Stimulated activated naive CD4-positive, alpha-beta T cell treated with Interleukin-2 at 50 U/mL for 16 hours (primary cell): ENCODE measurements at regions not wholly inside any gene's neighbourhood (a gene's known extent, or its start where the extent isn't known, plus 50 kb on each side); places are given as distances from the start of the nearest gene placed in this dataset.

Experiments used
- DNase-seq: peaks from one replicate; lab custom pipeline; 2025; lab: John Stamatoyannopoulos, UW

DNA sequence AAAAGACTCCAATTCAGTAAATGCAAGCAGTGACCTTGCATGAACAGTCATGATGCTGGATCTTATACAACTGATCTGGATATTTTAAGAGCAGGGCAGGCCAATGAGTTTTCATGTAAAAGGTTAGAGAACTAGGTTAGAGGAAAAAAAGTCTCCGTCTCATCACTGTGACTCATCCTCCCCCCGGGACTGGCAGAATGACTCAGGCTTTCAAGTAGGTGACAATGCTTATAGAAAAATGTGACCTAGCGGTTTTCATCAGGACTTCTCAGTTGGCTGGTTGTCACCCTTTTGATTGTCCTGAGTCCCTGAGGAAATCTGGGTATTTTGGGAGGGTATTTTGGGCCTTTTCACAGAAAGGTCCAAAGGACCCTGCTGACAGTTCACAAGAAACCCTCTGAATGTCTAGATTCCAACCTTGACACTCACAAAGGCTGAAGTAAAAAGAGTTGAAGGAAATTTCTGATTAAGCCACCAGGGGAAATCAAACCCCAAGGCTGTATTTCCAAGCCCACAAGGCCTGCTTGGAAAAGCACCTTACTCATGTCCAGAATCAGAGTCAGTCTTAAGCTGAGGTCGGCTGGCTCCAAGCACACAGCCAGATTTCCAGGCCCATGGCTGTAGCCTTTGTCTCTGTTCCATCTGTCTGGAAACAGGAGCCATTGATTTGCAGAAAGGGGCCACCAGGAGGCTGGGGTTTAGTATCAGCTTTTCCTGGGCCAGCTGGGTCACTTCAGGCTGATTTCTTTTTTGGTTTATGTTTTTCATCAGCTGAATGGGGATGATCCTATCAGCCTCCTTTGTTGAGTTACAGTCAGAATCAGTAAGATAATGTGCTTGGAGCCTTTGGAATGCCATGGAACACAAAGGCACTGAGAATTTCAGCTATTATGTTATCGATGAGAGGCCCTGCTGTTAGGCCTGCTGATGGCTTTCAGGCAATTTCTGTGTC is 226.4 kb upstream of the HABP2 start:
- peak; percentile 8 for DNase-seq

DNA sequence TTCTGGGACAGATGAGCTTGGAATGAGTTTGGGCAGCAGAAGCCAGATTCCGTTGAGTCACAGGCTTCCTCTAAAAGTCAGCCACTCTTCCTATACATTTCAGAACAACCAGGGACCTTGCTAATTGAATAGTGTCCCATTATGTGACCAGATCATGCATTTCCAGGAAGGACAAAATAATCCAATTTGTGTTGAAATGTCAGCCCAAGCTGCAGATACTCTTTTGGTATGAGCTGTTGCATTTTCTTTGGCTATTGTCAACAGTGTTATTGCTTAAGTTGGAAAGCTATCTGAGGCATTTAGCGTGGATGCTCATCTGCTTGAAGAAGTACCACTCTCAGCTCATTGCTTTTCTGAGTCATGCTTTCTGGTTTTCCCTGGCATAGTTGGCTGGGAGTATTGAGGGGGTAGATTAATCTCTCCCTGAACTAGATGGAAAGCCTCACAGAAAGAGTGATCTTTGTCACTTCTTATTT is 223.7 kb upstream of the HABP2 start:
- no peak for DNase-seq

DNA sequence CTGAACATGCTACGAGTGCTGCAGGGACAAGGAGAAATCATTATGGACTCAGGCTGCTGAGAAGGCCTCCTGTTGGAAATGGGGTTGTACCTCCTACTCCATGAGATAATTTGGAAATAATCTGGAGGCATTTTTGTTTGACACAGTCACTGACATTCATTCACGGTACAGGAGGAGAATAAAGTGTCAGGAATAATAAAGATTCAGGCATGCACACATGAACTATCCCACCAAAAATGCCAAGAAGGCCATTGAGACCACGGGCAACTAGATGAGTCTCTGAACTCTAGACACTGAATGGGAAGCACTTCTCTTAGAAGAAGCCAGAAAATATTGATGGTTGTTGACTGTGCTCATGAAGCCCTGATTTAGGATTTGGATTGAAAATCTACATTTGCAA is 220.9 kb upstream of the HABP2 start:
- no peak for DNase-seq

DNA sequence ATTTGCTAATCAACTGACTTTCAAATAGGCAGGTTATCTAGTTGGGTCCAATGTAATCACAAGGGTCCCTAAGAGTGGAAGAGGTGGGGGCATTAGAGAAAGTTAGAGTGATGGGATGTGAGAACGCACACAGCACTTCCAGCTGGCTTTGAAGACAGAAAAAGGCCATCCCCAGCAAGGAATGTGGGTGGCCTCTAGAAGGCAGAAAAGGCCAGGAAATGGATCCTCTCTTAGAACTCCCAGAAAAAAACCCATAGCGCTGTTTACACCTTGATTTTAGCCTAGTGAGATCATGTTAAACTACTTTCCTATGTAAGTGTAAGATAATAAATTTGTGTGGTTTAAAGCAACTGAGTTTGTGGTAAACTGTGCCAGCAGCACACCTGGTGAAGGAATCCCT is 219.5 kb upstream of the HABP2 start:
- no peak for DNase-seq

DNA sequence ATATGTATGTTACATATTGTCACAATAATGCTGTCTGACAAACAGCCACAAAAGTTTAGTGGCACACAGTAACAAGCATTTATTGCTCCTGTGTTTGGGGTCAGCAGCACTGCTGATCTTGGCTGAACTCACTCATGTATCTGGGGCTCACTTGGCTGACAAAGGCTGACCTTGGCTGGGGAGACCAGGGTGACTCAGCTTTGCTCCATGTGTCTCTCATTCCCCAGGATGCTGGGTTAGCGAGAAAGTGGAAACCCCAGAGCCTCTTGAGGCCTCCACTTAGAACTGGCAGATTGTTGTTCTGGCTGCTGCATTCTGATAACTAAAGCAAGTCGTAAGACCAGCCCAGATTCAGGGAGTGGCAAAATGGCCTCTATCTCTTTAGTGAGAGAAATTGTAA is 217.3 kb upstream of the HABP2 start:
- no peak for DNase-seq

DNA sequence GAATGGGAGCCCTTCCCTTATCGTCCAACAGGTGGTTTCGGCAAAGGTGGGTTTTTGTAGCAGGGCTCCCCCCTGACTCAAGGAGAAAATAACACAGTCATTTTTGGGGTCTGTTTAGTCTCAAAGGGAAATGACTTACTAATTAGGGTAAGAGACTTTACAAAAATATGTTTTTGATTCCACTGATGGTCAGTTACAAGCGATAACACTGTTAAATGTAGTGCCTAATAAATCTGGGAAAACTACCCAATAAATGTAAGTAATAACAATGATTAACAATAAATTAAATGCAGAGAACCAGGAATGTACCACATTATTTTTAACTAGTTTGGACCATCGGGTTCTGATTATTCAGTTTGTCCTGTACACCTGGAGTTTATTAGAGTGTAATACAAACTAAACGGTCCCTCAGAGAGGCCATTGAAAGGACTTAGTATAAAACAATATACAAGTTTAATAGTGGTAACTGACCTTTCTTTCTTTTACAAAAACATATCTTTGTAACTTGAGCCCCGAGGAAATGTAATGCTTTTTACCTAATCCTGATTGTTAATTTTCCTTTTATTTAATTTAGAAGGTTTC is 216.2 kb upstream of the HABP2 start:
- DNase-seq: no peak

DNA sequence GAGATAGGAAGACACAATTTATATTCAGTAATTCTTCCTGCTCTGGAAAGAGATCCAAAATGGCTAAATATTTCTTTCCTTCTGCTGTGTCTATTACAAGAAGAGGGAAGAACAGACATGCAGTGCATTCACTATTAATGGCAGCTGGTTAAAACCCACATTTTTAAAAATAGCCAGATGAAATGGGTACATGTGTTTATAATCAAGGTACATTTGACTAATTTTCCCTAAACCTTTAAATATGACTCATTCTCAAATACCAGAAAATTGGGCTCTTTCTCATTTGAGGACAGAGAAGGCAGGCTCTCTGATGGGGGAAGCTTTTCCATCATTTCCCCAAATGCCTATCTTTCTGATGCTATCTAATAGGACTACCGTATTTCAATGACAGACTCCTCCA is 215.7 kb upstream of the HABP2 start:
- DNase-seq: no peak

DNA sequence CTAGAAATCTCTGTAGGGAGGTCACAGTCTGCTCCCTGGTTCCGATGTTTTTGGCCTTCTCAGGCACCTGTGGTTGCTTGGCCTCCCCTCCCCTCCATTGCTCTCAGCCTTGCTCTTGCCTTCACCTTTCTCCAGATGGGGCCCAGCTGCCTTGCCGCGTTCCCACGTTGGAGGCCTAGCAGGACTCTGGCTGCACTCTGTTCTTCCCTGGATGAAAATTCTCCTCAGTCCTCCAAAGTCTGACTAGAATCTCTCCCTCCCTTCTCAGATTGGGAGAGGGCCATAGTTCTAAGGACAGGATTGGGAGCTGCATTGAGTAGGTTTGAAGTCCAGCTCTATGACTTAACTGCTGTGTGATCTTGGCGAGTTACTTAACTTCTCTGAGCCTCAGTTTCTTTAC is 213.7 kb upstream of the HABP2 start:
- DNase-seq: no peak

DNA sequence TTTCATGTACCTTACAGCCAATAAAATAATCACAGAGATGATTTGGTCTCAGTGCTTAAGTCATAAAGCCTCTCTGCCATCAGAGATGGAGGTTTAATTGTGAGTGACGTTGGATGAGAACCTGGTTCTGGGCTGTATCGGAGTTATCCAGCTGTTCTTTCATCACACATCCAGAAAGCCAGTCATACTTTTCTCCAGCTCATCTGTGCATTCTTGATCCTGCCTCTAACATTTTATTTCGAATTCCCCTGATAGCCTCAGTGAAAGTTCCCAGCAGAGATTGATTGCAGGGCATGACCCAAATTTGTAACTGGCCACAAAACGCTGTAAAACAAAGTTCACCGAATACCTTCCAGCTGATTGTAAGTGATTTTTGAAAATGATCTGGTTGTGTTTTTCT is 212.6 kb upstream of the HABP2 start:
- DNase-seq: no peak

DNA sequence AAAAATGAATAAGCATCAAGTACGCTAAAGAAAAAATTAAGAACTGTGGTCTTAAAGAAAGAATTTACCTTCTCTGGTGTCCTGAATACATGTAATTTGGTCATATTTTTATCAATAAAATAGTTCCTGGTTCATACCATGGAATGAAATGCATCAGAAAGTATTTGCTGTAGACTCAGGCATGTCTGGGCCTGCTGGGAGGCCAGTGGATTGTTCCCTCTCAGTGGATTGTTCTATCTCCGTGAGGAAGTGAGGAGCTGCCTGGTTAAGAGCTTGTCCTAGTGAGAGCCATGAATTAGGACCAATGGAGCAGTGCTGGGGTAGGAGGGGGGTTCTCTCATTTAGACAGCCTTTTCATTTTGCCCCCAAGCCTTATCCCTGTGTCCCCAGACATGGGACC is 211.7 kb upstream of the HABP2 start:
- DNase-seq: no peak

DNA sequence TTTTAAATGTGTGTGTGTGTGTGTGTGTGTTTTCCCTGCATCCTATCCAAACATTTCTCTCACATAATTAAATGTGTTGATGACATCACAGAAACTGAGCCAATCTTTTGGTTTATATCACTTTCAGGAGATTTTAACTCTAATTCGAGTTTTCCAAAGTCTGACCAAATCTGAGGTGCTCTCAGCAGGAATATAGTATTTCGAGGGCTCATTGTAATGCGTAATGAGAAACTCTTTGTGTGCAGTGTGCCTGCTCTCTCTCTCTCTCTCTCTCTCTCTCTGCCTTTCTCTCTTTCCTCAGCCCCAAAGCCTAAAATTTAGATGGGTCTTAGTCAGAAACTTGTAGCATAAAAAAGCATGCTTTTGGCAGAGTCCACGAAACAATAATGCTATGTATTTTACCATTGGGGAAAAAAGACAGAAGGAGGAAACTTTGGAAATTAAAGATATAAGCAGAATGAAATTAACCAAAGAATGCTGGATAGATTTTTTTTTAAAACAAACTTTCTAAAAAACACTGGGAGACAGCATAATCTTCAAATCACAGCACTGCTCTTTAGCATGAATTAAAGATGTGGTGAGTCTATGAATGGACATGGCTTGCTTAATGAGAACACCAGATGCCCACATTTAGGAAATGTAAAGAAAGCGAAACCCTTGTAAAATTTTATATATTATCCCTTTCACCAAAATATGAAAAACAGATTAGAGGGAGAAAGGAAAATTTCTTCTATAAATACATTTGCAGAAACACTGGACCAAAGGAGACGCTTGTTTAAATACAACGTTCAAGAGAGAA is 206.8 kb upstream of the HABP2 start:
- DNase-seq: no peak

DNA sequence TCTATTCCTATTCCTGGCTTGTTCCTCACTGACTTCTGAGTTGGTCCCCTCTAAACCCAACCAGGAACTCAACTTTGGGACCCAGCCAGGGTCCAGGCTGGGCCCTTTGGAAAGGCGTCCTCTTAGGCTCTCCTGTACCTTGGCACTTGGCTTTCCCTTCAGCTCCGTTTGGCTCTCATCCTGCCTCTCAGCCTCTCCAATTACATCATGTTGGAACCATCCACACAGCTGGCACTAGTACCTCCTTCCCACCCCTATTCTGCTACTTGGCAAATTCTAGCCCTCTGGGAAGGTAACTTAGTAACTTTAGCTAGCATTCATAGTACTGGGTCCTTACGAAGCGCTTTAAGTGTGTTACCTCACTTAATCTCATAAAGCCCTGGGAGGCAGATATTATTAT is 205.3 kb upstream of the HABP2 start:
- no peak for DNase-seq

DNA sequence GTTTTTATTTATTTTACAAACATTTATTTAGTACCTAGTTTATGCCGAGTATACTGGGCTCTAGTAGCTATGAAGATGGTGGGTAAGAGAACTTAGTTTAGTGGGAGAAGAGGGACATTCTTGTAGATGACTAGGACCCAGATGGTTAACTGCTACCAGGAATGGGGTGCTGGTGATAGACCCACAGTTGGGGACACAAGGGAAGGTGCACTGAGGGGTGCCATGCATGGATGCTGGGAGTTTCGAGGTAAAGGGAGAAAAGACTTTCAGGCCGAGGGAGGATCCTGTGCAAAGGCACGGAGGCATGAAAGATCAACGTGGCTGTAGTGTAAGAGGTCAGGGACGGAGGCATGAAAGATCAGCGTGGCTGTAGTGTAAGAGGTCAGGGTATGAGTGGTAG is 204.2 kb upstream of the HABP2 start:
- no peak for DNase-seq

DNA sequence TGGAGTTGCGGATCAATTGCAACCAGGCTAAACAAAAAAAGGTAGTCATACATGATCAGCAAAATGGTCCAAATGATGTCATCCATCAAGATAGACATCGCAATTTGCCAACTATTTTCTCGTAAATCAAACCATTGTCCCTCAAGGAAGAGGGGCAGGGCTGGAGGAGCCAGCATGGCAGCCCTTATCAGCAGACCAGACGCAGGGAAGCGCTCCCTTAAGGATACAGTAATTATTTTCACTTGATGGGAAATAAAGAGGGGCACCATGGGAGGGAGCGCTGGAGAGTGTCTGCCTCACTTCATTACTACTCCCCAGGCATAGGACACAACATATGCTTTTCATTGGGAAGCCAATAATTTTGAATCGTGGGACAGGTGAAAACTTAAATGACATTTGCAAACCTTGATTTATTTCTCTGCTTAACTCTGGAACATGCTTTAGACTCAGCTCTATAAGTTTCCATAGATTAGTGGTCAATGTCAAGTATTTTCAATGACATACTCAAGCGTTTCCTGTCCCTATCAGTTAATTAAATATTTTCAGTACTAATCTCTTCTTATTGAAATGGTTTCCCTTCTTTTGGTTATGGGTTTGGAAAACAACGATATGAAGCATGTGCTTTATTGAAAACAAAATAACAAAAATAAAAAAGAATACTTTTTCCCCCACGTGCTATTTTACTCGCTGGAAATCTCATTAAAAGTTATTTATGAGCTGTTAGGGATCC is 202.4 kb upstream of the HABP2 start:
- DNase-seq: no peak

DNA sequence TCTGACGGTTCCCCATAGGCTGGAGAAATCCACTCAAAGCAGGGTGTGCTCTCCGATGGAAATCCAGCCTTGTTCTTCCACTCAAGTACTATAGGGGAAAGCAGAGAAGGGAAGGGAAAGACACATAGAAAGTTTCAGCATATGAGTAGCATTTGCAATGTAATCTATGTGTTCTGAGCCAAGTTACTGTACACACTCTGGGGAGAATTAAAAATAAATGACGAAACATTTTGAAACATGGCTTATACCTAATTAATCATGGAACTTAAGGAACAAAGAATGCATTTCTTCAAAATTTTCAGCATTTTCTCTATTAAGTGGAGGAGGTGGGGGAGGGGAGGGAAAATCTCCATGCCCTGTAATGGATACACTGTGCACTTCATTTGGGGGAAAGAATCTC is 198.1 kb upstream of the HABP2 start:
- DNase-seq: no peak

DNA sequence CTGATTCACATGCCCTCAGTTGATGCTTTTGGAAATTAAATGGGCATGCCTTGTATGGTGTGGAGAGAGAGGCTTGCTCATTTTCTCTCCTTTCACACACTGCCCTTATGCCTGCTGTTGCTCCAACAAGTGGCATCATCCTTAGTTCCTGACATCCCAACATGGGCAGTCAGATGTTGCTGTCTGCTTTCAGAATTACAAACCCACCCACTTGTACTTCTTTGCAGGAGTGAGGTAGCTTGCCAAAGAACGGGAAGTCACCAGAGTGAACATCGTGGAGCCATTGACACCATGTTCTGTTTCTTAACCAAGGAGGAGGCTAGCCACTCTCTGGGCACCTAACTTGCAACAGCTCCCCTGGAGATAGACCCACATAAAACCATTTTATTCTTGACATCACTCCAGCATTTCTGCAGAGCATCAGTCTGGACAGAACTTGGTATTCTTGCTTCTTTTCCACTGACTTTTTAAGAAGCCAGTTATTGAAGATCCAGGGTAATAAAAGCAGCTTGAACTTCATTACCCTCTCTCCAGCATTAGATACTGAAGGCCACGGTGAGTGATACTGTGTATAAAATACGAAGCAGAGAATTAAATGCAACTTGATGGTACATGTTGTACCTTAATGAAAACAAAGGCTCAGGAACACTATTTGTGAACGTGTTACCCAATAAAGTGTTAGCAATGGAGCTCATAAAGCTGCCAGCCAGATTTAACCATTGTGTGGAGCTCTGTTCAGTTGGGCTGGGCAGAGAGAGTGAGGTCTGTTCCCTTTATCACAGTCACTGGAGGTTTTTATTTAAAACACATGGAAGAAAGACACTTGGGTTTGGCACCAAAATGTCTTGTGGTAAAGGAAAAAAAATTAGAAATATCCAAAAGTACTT is 195.8 kb upstream of the HABP2 start:
- DNase-seq: no peak

DNA sequence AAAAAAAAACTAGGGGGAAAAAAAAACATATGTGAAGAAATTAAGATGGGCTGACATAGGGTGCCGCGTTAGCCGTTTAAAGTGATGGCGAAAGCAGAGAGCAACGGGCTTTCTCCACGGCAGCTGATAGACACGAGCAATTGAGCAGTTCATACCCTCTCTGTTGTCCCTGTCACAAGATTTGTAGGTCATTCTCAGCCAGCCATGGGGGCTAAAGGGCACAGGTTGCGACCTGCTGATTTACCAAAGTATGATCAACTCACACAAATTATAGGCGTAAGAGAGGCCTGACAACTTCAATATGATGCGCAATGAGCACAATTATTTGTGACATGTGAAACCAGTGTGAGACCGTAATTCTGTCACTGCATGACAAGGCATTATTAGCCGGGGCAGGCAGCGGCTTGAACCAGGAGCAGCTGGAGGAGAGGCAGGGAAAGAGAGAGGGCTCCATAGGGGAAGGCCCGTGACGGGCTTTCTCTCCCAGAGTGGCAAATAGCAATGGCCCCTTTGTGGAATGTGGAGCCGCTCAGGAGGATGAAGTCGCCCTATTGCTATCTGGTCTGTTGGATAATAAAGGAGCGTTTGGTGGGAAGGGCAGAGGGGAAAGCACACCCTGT is 195.1 kb upstream of the HABP2 start:
- DNase-seq: no peak

DNA sequence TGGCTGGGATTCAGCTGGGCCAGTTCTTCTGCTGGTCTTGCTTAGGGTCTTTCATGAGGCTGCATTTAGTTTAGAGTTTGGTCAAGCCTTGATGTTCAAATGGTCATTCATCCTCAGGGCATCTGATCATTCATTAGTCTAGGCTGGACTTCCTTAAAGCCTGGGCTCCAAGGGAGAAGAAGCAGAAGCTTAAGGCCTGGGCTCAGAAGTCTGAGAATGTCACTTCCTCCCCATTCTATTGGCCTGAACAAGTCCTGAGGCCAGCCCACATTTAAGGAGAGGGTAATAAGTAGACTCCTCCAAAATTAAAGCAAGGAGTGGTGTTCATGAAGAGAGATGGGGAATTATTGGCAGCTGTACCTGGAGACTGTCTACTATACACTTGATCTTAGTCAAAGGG is 193.2 kb upstream of the HABP2 start:
- no peak for DNase-seq

DNA sequence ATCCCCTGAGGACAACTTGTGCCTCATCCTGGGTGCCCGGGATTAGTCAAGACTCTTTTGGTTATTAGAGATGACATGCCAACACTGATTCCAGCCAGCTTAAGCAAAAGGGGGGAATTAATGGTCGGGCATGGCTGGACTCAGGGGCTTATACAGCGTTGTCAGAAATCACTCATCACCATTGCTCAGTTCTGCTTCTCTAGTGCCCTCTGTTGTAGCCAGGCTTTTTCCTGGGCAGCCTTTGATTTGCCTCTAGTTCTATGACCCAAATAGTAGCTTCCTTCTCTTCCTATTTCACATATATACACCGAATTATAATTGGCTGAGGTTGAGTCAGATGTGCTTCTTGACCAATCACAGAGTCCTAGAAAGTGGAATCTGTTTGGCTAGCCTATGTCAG is 192.0 kb upstream of the HABP2 start:
- DNase-seq: no peak

DNA sequence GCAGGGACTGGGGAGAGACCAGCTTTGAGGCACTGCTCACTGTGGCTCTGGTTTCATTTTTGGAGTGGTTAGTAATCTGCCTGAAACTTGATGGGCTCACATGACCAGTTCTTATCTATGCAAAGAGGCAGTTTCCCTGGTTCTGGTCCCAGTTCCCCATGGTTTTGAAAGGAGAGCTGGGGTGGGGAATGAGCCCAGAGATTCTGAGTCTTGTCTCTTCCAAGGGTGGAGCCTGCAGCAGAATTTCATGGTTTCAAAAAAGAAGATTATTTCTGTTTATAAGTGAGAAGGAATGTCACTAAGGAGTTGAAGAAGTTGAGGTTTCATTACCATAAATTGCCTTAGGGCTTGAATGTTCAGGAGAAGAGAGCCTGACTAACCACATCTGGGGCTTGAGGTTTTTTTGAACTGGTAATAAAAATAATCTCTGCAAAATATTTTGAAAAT is 190.2 kb upstream of the HABP2 start:
- DNase-seq: no peak

DNA sequence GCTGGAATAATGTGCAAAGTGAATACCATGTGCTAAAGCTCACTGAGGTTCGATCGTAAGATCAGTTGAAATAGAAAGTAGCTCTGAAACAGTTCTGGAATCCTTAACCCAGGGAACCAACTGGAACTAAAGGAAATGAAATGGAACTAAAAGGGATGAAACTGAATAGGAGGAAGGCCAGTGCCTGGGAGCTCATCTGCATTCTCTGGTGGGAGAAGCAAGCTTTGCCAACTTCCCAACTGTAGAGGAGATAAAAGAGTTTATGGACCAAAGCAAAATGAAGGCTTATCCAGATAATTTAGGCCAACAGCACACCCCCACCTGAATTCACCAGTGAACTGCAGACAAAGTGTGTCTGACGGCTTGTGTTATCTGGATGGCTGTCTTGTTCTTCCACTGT is 188.6 kb upstream of the HABP2 start:
- no peak for DNase-seq
